Activated naive CD8-positive, alpha-beta T cell treated with anti-CD3 and anti-CD28 coated beads, Interleukin-2, amount 10 ng/mL, durations not matched to agents 7 days and 5 days (primary cell): ENCODE measurements at regions not wholly inside any gene's neighbourhood (a gene's known extent, or its start where the extent isn't known, plus 50 kb on each side); places are given as distances from the start of the nearest gene placed in this dataset.
A peak's percentile ranks its signal among the peaks of the same experiment; 100 is the strongest.

Experiments used
- ATAC-seq: fragments of 150-1000 bp; cut with Tn5 transposase; one replicate; pipeline ENCODE4 v1.10.0; 2021; ENCODE audit warnings: low read depth, moderate library complexity
- POLR2A ChIA-PET: fragments of 350-600 bp; sonication (Branson Sonifier 250); formaldehyde crosslinking; loops from one replicate; lab custom pipeline; 2021; ENCODE audit warnings: antibody characterized with exemption; lab: Charles Lee
- DNase-seq: peaks from one replicate; pipeline ENCODE4 v3.0.0; 2021
- H3K27ac Mint-ChIP-seq: one replicate; pipeline ENCODE4 v1.8.0; 2022; ENCODE audit warnings: mild to moderate bottlenecking, mixed read lengths
- H3K27me3 Mint-ChIP-seq: one replicate; pipeline ENCODE4 v1.8.0; 2022; ENCODE audit warnings: mild to moderate bottlenecking, moderate library complexity, mixed read lengths
- H3K36me3 Mint-ChIP-seq: one replicate; pipeline ENCODE4 v1.8.0; 2021; ENCODE audit warnings: mild to moderate bottlenecking, mixed read lengths
- H3K4me1 Mint-ChIP-seq: one replicate; pipeline ENCODE4 v1.8.0; 2021; ENCODE audit warnings: mixed read lengths
- H3K4me3 Mint-ChIP-seq: one replicate; pipeline ENCODE4 v1.8.0; 2022; ENCODE audit warnings: mild to moderate bottlenecking, moderate library complexity, mixed read lengths
- H3K9me3 Mint-ChIP-seq: one replicate; pipeline ENCODE4 v1.8.0; 2021; ENCODE audit warnings: mixed read lengths

- no peak for ATAC-seq
- Mint-ChIP-seq H3K4me3 (no peak overlapping the region), H3K36me3 (no peaks in the 10 kb centered on the region), H3K27me3 (peaks cover 10% of the 10 kb centered on the region), H3K27ac (no peak overlapping the region), H3K4me1 (peaks cover 1% of the 10 kb centered on the region), H3K9me3 (peaks cover 3% of the 10 kb centered on the region)
- POLR2A ChIA-PET, result no interaction called here
- DNase-seq, result no peak
Observed at GRCh38 chr6:6842291-6842690, 253.8 kb downstream of the LY86 start.

- peaks cover 1% of the 10 kb centered on the region for H3K4me1 Mint-ChIP-seq
- H3K36me3 Mint-ChIP-seq, result no peaks in the 10 kb centered on the region
- H3K4me3 Mint-ChIP-seq, result no peak overlapping the region
- H3K27ac Mint-ChIP-seq, result no peak overlapping the region
- DNase-seq (no peak), ATAC-seq (no peak)
- POLR2A ChIA-PET, result no interaction called here
- H3K27me3 Mint-ChIP-seq, result peaks cover 6% of the 10 kb centered on the region
- H3K9me3 Mint-ChIP-seq, result peaks cover 6% of the 10 kb centered on the region
Observed at GRCh38 chr6:6843057-6843627, 254.6 kb downstream of the LY86 start.

- no peak overlapping the region for H3K27ac Mint-ChIP-seq
- POLR2A ChIA-PET, result no interaction called here
- no peak for ATAC-seq
- peaks cover 7% of the 10 kb centered on the region for H3K27me3 Mint-ChIP-seq
- no peaks in the 10 kb centered on the region for H3K36me3 Mint-ChIP-seq
- H3K4me3 Mint-ChIP-seq, result no peak overlapping the region
- no peak for DNase-seq
- peaks cover 1% of the 10 kb centered on the region for H3K4me1 Mint-ChIP-seq
- H3K9me3 Mint-ChIP-seq, result peaks cover 6% of the 10 kb centered on the region
Observed at GRCh38 chr6:6843777-6844176, 255.3 kb downstream of the LY86 start.

- ATAC-seq (no peak), DNase-seq (no peak)
- Mint-ChIP-seq H3K9me3 (peaks cover 6% of the 10 kb centered on the region), H3K27ac (no peak overlapping the region), H3K4me3 (no peak overlapping the region), H3K4me1 (peaks cover 1% of the 10 kb centered on the region), H3K27me3 (peaks cover 12% of the 10 kb centered on the region), H3K36me3 (no peaks in the 10 kb centered on the region)
- POLR2A ChIA-PET, result no interaction called here
Observed at GRCh38 chr6:6844530-6844929, 256.0 kb downstream of the LY86 start.

GRCh38 chr6:6845603-6846002 lies 257.1 kb downstream of the LY86 start:
- Mint-ChIP-seq H3K4me1 (peaks cover 1% of the 10 kb centered on the region), H3K36me3 (no peaks in the 10 kb centered on the region)
- POLR2A ChIA-PET, result no interaction called here

GRCh38 chr6:6847591-6847990 lies 259.1 kb downstream of the LY86 start:
- ATAC-seq (no peak), DNase-seq (no peak)
- POLR2A ChIA-PET, result no interaction called here
- Mint-ChIP-seq H3K4me1 (peaks cover 1% of the 10 kb centered on the region), H3K27ac (no peak overlapping the region), H3K27me3 (peaks cover 14% of the 10 kb centered on the region), H3K9me3 (peaks cover 6% of the 10 kb centered on the region), H3K36me3 (peaks cover 2% of the 10 kb centered on the region), H3K4me3 (no peak overlapping the region)

More at GRCh38 chr6:6845603-6846002, 257.1 kb downstream of the LY86 start:
- Mint-ChIP-seq H3K27ac (no peak overlapping the region), H3K27me3 (peaks cover 11% of the 10 kb centered on the region), H3K4me3 (no peak overlapping the region), H3K9me3 (peaks cover 6% of the 10 kb centered on the region)
- no peak for ATAC-seq
- DNase-seq, result no peak

GRCh38 chr6:6851059-6851948 lies 256.5 kb upstream of the RREB1 start:
- ATAC-seq (no peak), DNase-seq (no peak)
- no peak overlapping the region for H3K4me3 Mint-ChIP-seq
- H3K4me1 Mint-ChIP-seq, result peaks cover 7% of the 10 kb centered on the region
- no peak overlapping the region for H3K27ac Mint-ChIP-seq
- H3K27me3 Mint-ChIP-seq, result peaks cover 14% of the 10 kb centered on the region
- POLR2A ChIA-PET, result interaction anchor here (0.6 to 0.7 kb wide), 2 partner anchors 19 to 393 kb away, joined by 3 read pairs; no protein-coding TSS in a partner anchor
- peaks cover 3% of the 10 kb centered on the region for H3K9me3 Mint-ChIP-seq
- H3K36me3 Mint-ChIP-seq, result peaks cover 2% of the 10 kb centered on the region

- Mint-ChIP-seq H3K27ac (no peak overlapping the region), H3K4me3 (no peak overlapping the region), H3K9me3 (peaks cover 3% of the 10 kb centered on the region), H3K36me3 (peaks cover 2% of the 10 kb centered on the region), H3K4me1 (peaks cover 13% of the 10 kb centered on the region), H3K27me3 (peaks cover 14% of the 10 kb centered on the region)
- POLR2A ChIA-PET, result interaction anchor here (0.6 kb wide), 1 partner anchor 392 kb away, joined by 3 read pairs; no protein-coding TSS in a partner anchor
- no peak for DNase-seq
- ATAC-seq, result no peak
Observed at GRCh38 chr6:6851949-6852261, 255.9 kb upstream of the RREB1 start.

- DNase-seq (peak; percentile 51), ATAC-seq (peak; percentile 98)
- H3K27me3 Mint-ChIP-seq, result peaks cover 4% of the 10 kb centered on the region
- peak overlapping the region; percentile 64 for H3K4me3 Mint-ChIP-seq
- H3K9me3 Mint-ChIP-seq, result no peaks in the 10 kb centered on the region
- peak overlapping the region; percentile 77 for H3K27ac Mint-ChIP-seq
- H3K4me1 Mint-ChIP-seq, result peaks cover 12% of the 10 kb centered on the region
- H3K36me3 Mint-ChIP-seq, result no peaks in the 10 kb centered on the region
- POLR2A ChIA-PET, result no interaction called here
Observed at GRCh38 chr6:6856538-6857523, 250.9 kb upstream of the RREB1 start.

GRCh38 chr6:6857528-6857927 lies 250.2 kb upstream of the RREB1 start:
- no peaks in the 10 kb centered on the region for H3K9me3 Mint-ChIP-seq
- peaks cover 12% of the 10 kb centered on the region for H3K4me1 Mint-ChIP-seq
- H3K36me3 Mint-ChIP-seq, result no peaks in the 10 kb centered on the region
- ATAC-seq (no peak), DNase-seq (no peak)
- no peak overlapping the region for H3K27ac Mint-ChIP-seq
- no peak overlapping the region for H3K4me3 Mint-ChIP-seq
- peaks cover 2% of the 10 kb centered on the region for H3K27me3 Mint-ChIP-seq
- POLR2A ChIA-PET, result no interaction called here

- POLR2A ChIA-PET, result interaction anchor here (0.6 kb wide), 1 partner anchor 255 kb away, joined by 3 read pairs; no protein-coding TSS in a partner anchor
- H3K4me1 Mint-ChIP-seq, result peaks cover 12% of the 10 kb centered on the region
- H3K27me3 Mint-ChIP-seq, result peaks cover 6% of the 10 kb centered on the region
- H3K9me3 Mint-ChIP-seq, result no peaks in the 10 kb centered on the region
- no peak overlapping the region for H3K27ac Mint-ChIP-seq
- DNase-seq (no peak), ATAC-seq (no peak)
- no peaks in the 10 kb centered on the region for H3K36me3 Mint-ChIP-seq
- no peak overlapping the region for H3K4me3 Mint-ChIP-seq
Observed at GRCh38 chr6:6858533-6858982, 249.2 kb upstream of the RREB1 start.

GRCh38 chr6:6859105-6859504 lies 248.7 kb upstream of the RREB1 start:
- ATAC-seq, result no peak
- no peak overlapping the region for H3K27ac Mint-ChIP-seq
- H3K4me1 Mint-ChIP-seq, result peaks cover 12% of the 10 kb centered on the region
- H3K9me3 Mint-ChIP-seq, result no peaks in the 10 kb centered on the region
- no peak for DNase-seq
- peaks cover 6% of the 10 kb centered on the region for H3K27me3 Mint-ChIP-seq
- no peaks in the 10 kb centered on the region for H3K36me3 Mint-ChIP-seq
- POLR2A ChIA-PET, result no interaction called here
- H3K4me3 Mint-ChIP-seq, result no peak overlapping the region

- H3K9me3 Mint-ChIP-seq, result no peaks in the 10 kb centered on the region
- POLR2A ChIA-PET, result no interaction called here
Observed at GRCh38 chr6:6859722-6860121, 248.0 kb upstream of the RREB1 start.

More at GRCh38 chr6:6859722-6860121, 248.0 kb upstream of the RREB1 start:
- peaks cover 12% of the 10 kb centered on the region for H3K4me1 Mint-ChIP-seq
- H3K27ac Mint-ChIP-seq, result no peak overlapping the region
- ATAC-seq, result no peak
- H3K27me3 Mint-ChIP-seq, result peaks cover 6% of the 10 kb centered on the region
- no peaks in the 10 kb centered on the region for H3K36me3 Mint-ChIP-seq
- no peak overlapping the region for H3K4me3 Mint-ChIP-seq
- no peak for DNase-seq
